Keratinocyte (primary cell): ENCODE measurements at regions not wholly inside any gene's neighbourhood (a gene's known extent, or its start where the extent isn't known, plus 50 kb on each side); places are given as distances from the start of the nearest gene placed in this dataset.

Experiments used
- EZH2 ChIP-seq: IDR thresholded peaks from one replicate; pipeline ENCODE4 v1.6.1; 2012; ENCODE audit warnings: inconsistent platforms, mild to moderate bottlenecking, low read length, moderate library complexity
- TF ChIP-seq, protein P1 (sequence below), 3 experiments: IDR thresholded peaks in 1 of 3; conservative IDR thresholded peaks in 1 of 3; optimal IDR thresholded peaks in 1 of 3; 2 replicates in 2 of 3; 3 replicates in 1 of 3; pipeline versions ENCODE3 to v1.5.1; 2011; ENCODE audit warnings: low read length in 3 of 3, mild to moderate bottlenecking in 3 of 3, moderate library complexity in 2 of 3, control low read depth in 1 of 3, inconsistent platforms in 1 of 3; ENCODE audit not compliant: insufficient read depth in 2 of 3; ENCODE audit errors: extremely low read depth in 1 of 3

DNA sequence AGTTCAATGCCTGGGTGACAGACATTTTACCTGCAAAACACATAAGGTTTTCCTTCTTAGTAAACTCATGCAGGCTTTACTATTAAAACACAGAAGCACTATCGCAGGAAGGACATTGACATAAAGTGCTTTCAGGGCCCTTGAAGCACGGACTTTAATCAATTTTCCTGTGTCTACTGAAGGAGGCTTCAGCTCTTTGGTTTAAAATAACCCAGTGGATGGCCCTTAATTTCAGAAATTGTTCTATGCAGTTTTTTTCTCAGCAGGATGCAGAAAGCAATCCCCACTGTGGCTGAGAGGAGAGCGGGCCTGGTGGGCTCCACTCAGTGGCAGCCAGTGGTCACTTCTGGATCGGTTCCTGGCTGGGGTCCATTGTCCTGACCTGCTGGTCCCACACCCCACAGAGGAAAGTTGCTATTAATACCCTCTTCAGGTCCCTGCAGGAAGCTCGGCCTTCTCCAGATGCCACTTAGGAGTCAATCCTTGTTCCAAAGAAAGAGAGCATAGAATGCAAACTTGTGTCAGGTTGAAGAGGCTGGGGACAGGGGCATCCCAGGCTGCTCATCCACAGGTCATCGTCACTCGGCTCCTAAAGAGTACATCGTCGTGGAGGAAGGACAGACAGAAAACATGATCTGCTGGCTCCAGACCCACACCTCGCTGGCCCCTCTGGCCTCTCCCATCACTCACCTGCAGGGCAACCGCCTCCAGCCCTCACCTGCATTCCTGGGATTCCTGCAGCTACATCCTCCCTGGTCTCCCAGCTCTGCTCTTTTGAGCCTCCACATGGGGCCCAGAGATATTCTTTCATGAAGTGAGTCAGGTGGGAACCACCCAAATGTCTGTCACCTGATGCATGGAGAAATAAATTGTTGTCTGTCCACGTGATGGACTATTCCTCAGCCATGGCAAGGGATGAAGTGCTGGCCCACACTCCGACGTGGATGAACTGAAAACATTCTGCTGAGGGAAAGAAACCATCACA is 153.1 kb downstream of the PSMG1 start:
- no peak for TF ChIP-seq EZH2
- TF ChIP-seq, protein P1, sequence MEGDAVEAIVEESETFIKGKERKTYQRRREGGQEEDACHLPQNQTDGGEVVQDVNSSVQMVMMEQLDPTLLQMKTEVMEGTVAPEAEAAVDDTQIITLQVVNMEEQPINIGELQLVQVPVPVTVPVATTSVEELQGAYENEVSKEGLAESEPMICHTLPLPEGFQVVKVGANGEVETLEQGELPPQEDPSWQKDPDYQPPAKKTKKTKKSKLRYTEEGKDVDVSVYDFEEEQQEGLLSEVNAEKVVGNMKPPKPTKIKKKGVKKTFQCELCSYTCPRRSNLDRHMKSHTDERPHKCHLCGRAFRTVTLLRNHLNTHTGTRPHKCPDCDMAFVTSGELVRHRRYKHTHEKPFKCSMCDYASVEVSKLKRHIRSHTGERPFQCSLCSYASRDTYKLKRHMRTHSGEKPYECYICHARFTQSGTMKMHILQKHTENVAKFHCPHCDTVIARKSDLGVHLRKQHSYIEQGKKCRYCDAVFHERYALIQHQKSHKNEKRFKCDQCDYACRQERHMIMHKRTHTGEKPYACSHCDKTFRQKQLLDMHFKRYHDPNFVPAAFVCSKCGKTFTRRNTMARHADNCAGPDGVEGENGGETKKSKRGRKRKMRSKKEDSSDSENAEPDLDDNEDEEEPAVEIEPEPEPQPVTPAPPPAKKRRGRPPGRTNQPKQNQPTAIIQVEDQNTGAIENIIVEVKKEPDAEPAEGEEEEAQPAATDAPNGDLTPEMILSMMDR (optimal IDR thresholded peaks at IDR 0.05 in 1 of 3, IDR thresholded peaks at IDR 0.05 in 1 of 3, conservative IDR thresholded peaks at IDR 0.05 in 1 of 3; ENCODE audit: extremely low read depth in 1 of 3, insufficient read depth in 2 of 3, low read length in 3 of 3) = no peak
